ENCODE measurements at regions not wholly inside any gene's neighbourhood (a gene's known extent, or its start where the extent isn't known, plus 50 kb on each side); places are given as distances from the start of the nearest gene placed in this dataset.

GRCh38 chr7:123329988-123330643 lies 130.3 kb upstream of the SLC13A1 start:
- no peaks in the 10 kb centered on the region for H3K27me3 ChIP-seq (ENCODE audit: control insufficient read depth, low read length)
- H3K36me3 ChIP-seq (ENCODE audit: control insufficient read depth, low read length): no peaks in the 10 kb centered on the region
- H3K27ac ChIP-seq (ENCODE audit: low read depth, low read length): no peak overlapping the region
- H3K4me3 ChIP-seq (ENCODE audit: low read length): no peak overlapping the region
- TF ChIP-seq CTCF (IDR thresholded peaks at IDR 0.05; ENCODE audit: low read depth, low read length, poor library complexity, severe bottlenecking) (no peak), EZH2phosphoT487 (IDR thresholded peaks at IDR 0.05; ENCODE audit: borderline replicate concordance, low read length) (no peak)
- H3K4me2 ChIP-seq (ENCODE audit: low read length): no peak overlapping the region
- no peaks in the 10 kb centered on the region; the same call in 1 of the 2 replicates for H3K9me2 ChIP-seq (replicated peaks; ENCODE audit: control insufficient read depth, low read length)
- H3K9me3 ChIP-seq (ENCODE audit: control insufficient read depth, insufficient read depth, low read length): no peaks in the 10 kb centered on the region; the same call in 1 of the 2 replicates
- H3K79me2 ChIP-seq (ENCODE audit: control insufficient read depth, low read length): no peaks in the 10 kb centered on the region
- H3F3A ChIP-seq (ENCODE audit: control insufficient read depth, insufficient read depth): no peaks in the 10 kb centered on the region
- no peaks in the 10 kb centered on the region for H3K4me1 ChIP-seq (ENCODE audit: control insufficient read depth, low read length)
- H4K20me1 ChIP-seq (ENCODE audit: control insufficient read depth, insufficient read depth, low read depth, low read length): no peaks in the 10 kb centered on the region

GRCh38 chr7:123327661-123328060 lies 127.9 kb upstream of the SLC13A1 start:
- H3K4me3 ChIP-seq (ENCODE audit: low read length): no peak overlapping the region
- H3K27ac ChIP-seq (ENCODE audit: low read depth, low read length): no peak overlapping the region

GRCh38 chr7:123324283-123324682 lies 124.5 kb upstream of the SLC13A1 start:
- no peak overlapping the region for H3K27ac ChIP-seq (ENCODE audit: low read depth, low read length)
- TF ChIP-seq CTCF (IDR thresholded peaks at IDR 0.05; ENCODE audit: low read depth, low read length, poor library complexity, severe bottlenecking) (no peak), EZH2phosphoT487 (IDR thresholded peaks at IDR 0.05; ENCODE audit: borderline replicate concordance, low read length) (no peak)
- H4K20me1 ChIP-seq (ENCODE audit: control insufficient read depth, insufficient read depth, low read depth, low read length): no peaks in the 10 kb centered on the region
- H3K79me2 ChIP-seq (ENCODE audit: control insufficient read depth, low read length): no peaks in the 10 kb centered on the region
- H3K36me3 ChIP-seq (ENCODE audit: control insufficient read depth, low read length): no peaks in the 10 kb centered on the region
- H3K4me3 ChIP-seq (ENCODE audit: low read length): no peak overlapping the region
- H3K4me2 ChIP-seq (ENCODE audit: low read length): no peak overlapping the region
- no peaks in the 10 kb centered on the region for H3F3A ChIP-seq (ENCODE audit: control insufficient read depth, insufficient read depth)
- no peaks in the 10 kb centered on the region for H3K4me1 ChIP-seq (ENCODE audit: control insufficient read depth, low read length)
- no peaks in the 10 kb centered on the region; the same call in 1 of the 2 replicates for H3K9me3 ChIP-seq (ENCODE audit: control insufficient read depth, insufficient read depth, low read length)
- H3K9me2 ChIP-seq (replicated peaks; ENCODE audit: control insufficient read depth, low read length): no peaks in the 10 kb centered on the region; the same call in 1 of the 2 replicates
- H3K27me3 ChIP-seq (ENCODE audit: control insufficient read depth, low read length): no peaks in the 10 kb centered on the region

More at GRCh38 chr7:123327661-123328060, 127.9 kb upstream of the SLC13A1 start:
- H3K27me3 ChIP-seq (ENCODE audit: control insufficient read depth, low read length): no peaks in the 10 kb centered on the region
- H3K9me2 ChIP-seq (replicated peaks; ENCODE audit: control insufficient read depth, low read length): no peaks in the 10 kb centered on the region; the same call in 1 of the 2 replicates
- H3K9me3 ChIP-seq (ENCODE audit: control insufficient read depth, insufficient read depth, low read length): no peaks in the 10 kb centered on the region; the same call in 1 of the 2 replicates
- TF ChIP-seq EZH2phosphoT487 (IDR thresholded peaks at IDR 0.05; ENCODE audit: borderline replicate concordance, low read length) (no peak), CTCF (IDR thresholded peaks at IDR 0.05; ENCODE audit: low read depth, low read length, poor library complexity, severe bottlenecking) (no peak)
- H3K4me1 ChIP-seq (ENCODE audit: control insufficient read depth, low read length): no peaks in the 10 kb centered on the region
- H3K79me2 ChIP-seq (ENCODE audit: control insufficient read depth, low read length): no peaks in the 10 kb centered on the region
- H3K36me3 ChIP-seq (ENCODE audit: control insufficient read depth, low read length): no peaks in the 10 kb centered on the region
- no peak overlapping the region for H3K4me2 ChIP-seq (ENCODE audit: low read length)
- no peaks in the 10 kb centered on the region for H4K20me1 ChIP-seq (ENCODE audit: control insufficient read depth, insufficient read depth, low read depth, low read length)
- H3F3A ChIP-seq (ENCODE audit: control insufficient read depth, insufficient read depth): no peaks in the 10 kb centered on the region

All from DOHH2 (cell line).